Hepatocyte (in vitro differentiated cells): ENCODE measurements at regions not wholly inside any gene's neighbourhood (a gene's known extent, or its start where the extent isn't known, plus 50 kb on each side); places are given as distances from the start of the nearest gene placed in this dataset.

Experiments used
- DNase-seq: peaks from one replicate; pipeline ENCODE4 v3.0.0-alpha.2; 2016; ENCODE audit warnings: low spot score
- H2AFZ ChIP-seq: fragments of 200-600 bp; sonication (generic); 2 replicates; pipeline ENCODE4 v1.6.0; 2016; ENCODE audit warnings: antibody characterized with exemption, mild to moderate bottlenecking
- H3K27ac ChIP-seq: fragments of 200-600 bp; sonication (generic); 2 replicates; pipeline ENCODE4 v1.5.1; 2016; ENCODE audit warnings: mild to moderate bottlenecking
- H3K27me3 ChIP-seq: fragments of 200-600 bp; sonication (generic); 2 replicates; pipeline ENCODE4 v1.6.1; 2016
- H3K36me3 ChIP-seq: fragments of 200-600 bp; sonication (generic); replicated peaks from 2 replicates; pipeline ENCODE4 v1.5.1; 2016; ENCODE audit warnings: low read depth; ENCODE audit not compliant: insufficient read depth
- H3K4me1 ChIP-seq: fragments of 200-600 bp; sonication (generic); 2 replicates; pipeline ENCODE4 v1.5.1; 2016; ENCODE audit warnings: mild to moderate bottlenecking, moderate library complexity; ENCODE audit not compliant: insufficient read depth
- H3K4me2 ChIP-seq: fragments of 200-600 bp; sonication (generic); 2 replicates; pipeline ENCODE4 v1.6.0; 2016
- H3K4me3 ChIP-seq: fragments of 200-600 bp; sonication (generic); 2 replicates; pipeline ENCODE4 v1.5.1; 2016; ENCODE audit warnings: mild to moderate bottlenecking
- H3K79me2 ChIP-seq: fragments of 200-600 bp; sonication (generic); 2 replicates; pipeline ENCODE4 v1.6.0; 2017; ENCODE audit warnings: mild to moderate bottlenecking
- H3K9me2 ChIP-seq: fragments of 200-600 bp; sonication (generic); replicated peaks from 2 replicates; pipeline ENCODE4 v1.6.0; 2017; ENCODE audit warnings: mild to moderate bottlenecking; ENCODE audit not compliant: insufficient read depth
- H3K9me3 ChIP-seq: fragments of 200-600 bp; sonication (generic); 2 replicates; pipeline ENCODE4 v1.5.1; 2016; ENCODE audit warnings: low read depth, mild to moderate bottlenecking
- H4K20me1 ChIP-seq: fragments of 200-600 bp; sonication (generic); 2 replicates; pipeline ENCODE4 v1.6.0; 2016; ENCODE audit warnings: mild to moderate bottlenecking; ENCODE audit not compliant: insufficient read depth, poor library complexity, severe bottlenecking
- CTCF ChIP-seq: fragments of 200-600 bp; sonication (generic); IDR thresholded peaks from 2 replicates; pipeline ENCODE4 v1.5.1; 2016; ENCODE audit warnings: antibody characterized with exemption, mild to moderate bottlenecking; ENCODE audit not compliant: poor library complexity
- EZH2 ChIP-seq: fragments of 200-600 bp; sonication (generic); IDR thresholded peaks from 2 replicates; pipeline ENCODE4 v1.6.1; 2016; ENCODE audit warnings: antibody characterized with exemption, mild to moderate bottlenecking, borderline replicate concordance
- EZH2phosphoT487 ChIP-seq: fragments of 200-600 bp; sonication (generic); IDR thresholded peaks from one replicate; pipeline ENCODE4 v1.6.1; 2018; ENCODE audit warnings: antibody characterized with exemption, mild to moderate bottlenecking, low read depth, moderate library complexity; ENCODE audit not compliant: unreplicated experiment, severe bottlenecking
- WGBS: methylation state at CpG from one replicate; pipeline ENCODE4 v1.1.6; 2016; ENCODE audit warnings: low lambda C conversion rate; ENCODE audit errors: missing lambda C conversion rate; 5-methylcytosine and 5-hydroxymethylcytosine counted together

- H3K4me1 ChIP-seq: no peaks in the 10 kb centered on the region
- H2AFZ ChIP-seq: no peak overlapping the region
- no peaks in the 10 kb centered on the region for H4K20me1 ChIP-seq
- H3K4me3 ChIP-seq: no peak overlapping the region
- H3K36me3 ChIP-seq: no peaks in the 10 kb centered on the region
- 40% methylated on average over 4 of the region's 4 CpGs for WGBS
- no peaks in the 10 kb centered on the region for H3K79me2 ChIP-seq
- TF ChIP-seq EZH2 (no peak), CTCF (no peak), EZH2phosphoT487 (no peak)
- H3K4me2 ChIP-seq: no peak overlapping the region
- DNase-seq: no peak
- H3K27ac ChIP-seq: no peak overlapping the region
- H3K27me3 ChIP-seq: no peaks in the 10 kb centered on the region
- H3K9me2 ChIP-seq: no peaks in the 10 kb centered on the region
- H3K9me3 ChIP-seq: no peaks in the 10 kb centered on the region
Observed at GRCh38 chr3:73791356-73791755, 166.6 kb upstream of the PDZRN3 start.

GRCh38 chr3:73789825-73790444 lies 165.2 kb upstream of the PDZRN3 start:
- no peak overlapping the region for H3K27ac ChIP-seq
- no peaks in the 10 kb centered on the region for H4K20me1 ChIP-seq
- no peaks in the 10 kb centered on the region for H3K9me3 ChIP-seq
- H3K79me2 ChIP-seq: no peaks in the 10 kb centered on the region
- no peak overlapping the region for H3K4me3 ChIP-seq
- H3K27me3 ChIP-seq: no peaks in the 10 kb centered on the region
- 94% methylated on average over 3 of the region's 3 CpGs for WGBS
- no peak overlapping the region for H2AFZ ChIP-seq
- no peaks in the 10 kb centered on the region for H3K4me1 ChIP-seq
- H3K9me2 ChIP-seq: no peaks in the 10 kb centered on the region
- no peak for TF ChIP-seq EZH2
- TF ChIP-seq EZH2phosphoT487: no peak
- no peak for TF ChIP-seq CTCF
- no peak overlapping the region for H3K4me2 ChIP-seq
- no peaks in the 10 kb centered on the region for H3K36me3 ChIP-seq
- no peak for DNase-seq

DNA sequence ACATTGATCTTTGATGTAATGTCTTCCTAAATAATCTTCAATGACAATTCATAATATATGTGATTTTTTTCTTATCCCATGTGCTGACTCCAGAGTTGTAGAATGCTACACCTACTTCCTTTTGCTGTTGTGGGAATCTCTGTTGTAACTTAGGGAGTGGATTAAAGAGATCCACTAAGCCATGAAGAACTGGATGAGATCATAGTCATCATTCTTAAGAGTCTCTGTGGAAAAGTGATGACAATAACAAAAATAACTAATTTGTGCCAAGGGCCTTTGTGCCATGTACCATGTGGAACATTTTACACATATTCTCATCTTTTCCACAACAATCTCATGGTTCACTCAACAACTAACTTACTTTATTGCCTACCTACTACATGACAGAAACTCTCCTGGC lies 162.9 kb upstream of the PDZRN3 start:
- no peaks in the 10 kb centered on the region for H3K27me3 ChIP-seq
- no peak for TF ChIP-seq CTCF
- no peak for TF ChIP-seq EZH2
- no peak for TF ChIP-seq EZH2phosphoT487
- no peaks in the 10 kb centered on the region for H3K79me2 ChIP-seq
- H3K9me3 ChIP-seq: no peaks in the 10 kb centered on the region
- H3K27ac ChIP-seq: peak overlapping the region; percentile 43
- H3K36me3 ChIP-seq: no peaks in the 10 kb centered on the region
- no peak overlapping the region for H2AFZ ChIP-seq
- no peak for DNase-seq
- H3K4me2 ChIP-seq: no peak overlapping the region
- H3K4me3 ChIP-seq: no peak overlapping the region
- no peaks in the 10 kb centered on the region for H3K4me1 ChIP-seq
- no peaks in the 10 kb centered on the region for H4K20me1 ChIP-seq
- H3K9me2 ChIP-seq: no peaks in the 10 kb centered on the region

DNA sequence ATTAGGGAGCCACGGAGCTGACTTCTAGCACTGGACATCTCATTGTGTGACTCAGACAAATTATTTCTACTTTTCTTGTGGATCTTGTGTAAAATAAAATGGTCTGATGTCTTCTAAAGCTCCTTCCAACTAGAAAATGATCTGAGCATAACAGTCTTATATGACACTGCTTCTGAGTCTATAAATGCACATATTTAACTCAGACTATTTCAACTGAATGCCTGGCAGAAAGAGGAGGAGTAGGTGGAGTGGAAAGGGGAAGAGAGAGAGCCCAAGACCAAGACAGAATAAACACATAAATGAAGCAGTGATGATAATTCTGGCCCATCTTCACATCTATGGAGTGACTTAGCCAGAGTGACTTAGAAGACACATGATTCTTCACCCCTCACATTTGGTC lies 162.3 kb upstream of the PDZRN3 start:
- Histone ChIP-seq H3K27me3 (no peaks in the 10 kb centered on the region), H3K27ac (peak overlapping the region; percentile 43), H3K9me2 (no peaks in the 10 kb centered on the region), H2AFZ (no peak overlapping the region), H3K79me2 (no peaks in the 10 kb centered on the region), H4K20me1 (no peaks in the 10 kb centered on the region), H3K4me1 (no peaks in the 10 kb centered on the region), H3K36me3 (no peaks in the 10 kb centered on the region), H3K4me2 (no peak overlapping the region), H3K4me3 (no peak overlapping the region), H3K9me3 (no peaks in the 10 kb centered on the region)
- TF ChIP-seq EZH2phosphoT487: no peak
- no peak for TF ChIP-seq EZH2
- no peak for TF ChIP-seq CTCF
- 67% methylated on average over 1 of the region's 1 CpG for whole genome bisulfite sequencing
- DNase-seq: no peak
